ENCODE measurements at regions not wholly inside any gene's neighbourhood (a gene's known extent, or its start where the extent isn't known, plus 50 kb on each side); places are given as distances from the start of the nearest gene placed in this dataset.

- intact Hi-C loops (cut with micrococcal nuclease) = no loop called here
- ChIA-PET RAD21 (ENCODE audit: low non-redundant PET in 1 of 2, low total read pairs in 2 of 2, uncharacterized antibody in 2 of 2, unreplicated experiment in 2 of 2) (no interaction called here), POLR2A (no interaction called here), CTCF (no interaction called here)
- Histone ChIP-seq H3K9me2 (ENCODE audit: insufficient read depth) (no peaks in the 10 kb centered on the region), H3K36me3 (ENCODE audit: control insufficient read depth in 1 of 2, insufficient read depth in 2 of 2, low read length in 2 of 2) (no peaks in the 10 kb centered on the region), H3K79me2 (ENCODE audit: insufficient read depth, low read length) (no peaks in the 10 kb centered on the region), H3K9me3 (ENCODE audit: control insufficient read depth in 1 of 2, insufficient read depth in 1 of 2, low read depth in 1 of 2, low read length in 2 of 2) (no peaks in the 10 kb centered on the region), H3K9ac (ENCODE audit: low read length) (no peak overlapping the region), H4K20me1 (ENCODE audit: insufficient read depth) (no peaks in the 10 kb centered on the region), H3K4me3 (replicated peaks in 1 of 2; ENCODE audit: low read depth in 1 of 2, low read length in 2 of 2) (no peak overlapping the region), H2AFZ (ENCODE audit: low read depth, low read length, poor library complexity, severe bottlenecking) (no peak overlapping the region), H3K27ac (ENCODE audit: low read depth, low read length) (no peak overlapping the region), H3K27me3 (ENCODE audit: insufficient read depth, low read length) (peaks cover 33% of the 10 kb centered on the region), H3K4me2 (ENCODE audit: low read length) (no peak overlapping the region), H3K4me1 (ENCODE audit: control insufficient read depth in 1 of 2, insufficient read depth in 2 of 2, low read length in 2 of 2) (no peaks in the 10 kb centered on the region)
- no TSS peak for BruUV-seq (replicated peaks)
- ATAC-seq (no peak), DNase-seq (ENCODE audit: low read depth, low spot score) (no peak)
- no peak for TF ChIP-seq YY1 (IDR thresholded peaks at IDR 0.05; ENCODE audit: extremely low read depth, insufficient replicate concordance, low read depth, low read length)
- TF ChIP-seq ZBTB33 (IDR thresholded peaks at IDR 0.05; ENCODE audit: extremely low read depth, insufficient replicate concordance, low read length) = no peak
- no peak for TF ChIP-seq SIN3A (IDR thresholded peaks at IDR 0.05; ENCODE audit: low read depth)
- TF ChIP-seq POLR2AphosphoS5 (IDR thresholded peaks at IDR 0.05; ENCODE audit: low read depth, low read length) = no peak
- no peak for TF ChIP-seq MAX (IDR thresholded peaks at IDR 0.05)
- no peak for TF ChIP-seq ZFX (IDR thresholded peaks at IDR 0.05)
- no peak for TF ChIP-seq CBX3 (IDR thresholded peaks at IDR 0.05; ENCODE audit: low read depth)
- no peak for TF ChIP-seq POLR2A (IDR thresholded peaks at IDR 0.05; ENCODE audit: borderline replicate concordance, extremely low read depth, insufficient read depth, insufficient read length)
- no peak for TF ChIP-seq JUND (IDR thresholded peaks at IDR 0.05)
- no peak for TF ChIP-seq TCF7L2 (IDR thresholded peaks at IDR 0.05; ENCODE audit: borderline replicate concordance, extremely low read depth, insufficient read depth, insufficient read length)
- no peak for TF ChIP-seq EZH2 (IDR thresholded peaks at IDR 0.05)
- TF ChIP-seq CTCF (IDR thresholded peaks at IDR 0.05 in 2 of 3, conservative IDR thresholded peaks at IDR 0.05 in 1 of 3; ENCODE audit: borderline replicate concordance in 1 of 3, insufficient read depth in 1 of 3, low read depth in 2 of 3, low read length in 2 of 3) = no peak
- no peak for TF ChIP-seq SP1 (IDR thresholded peaks at IDR 0.05; ENCODE audit: low read depth)
- TF ChIP-seq ZNF274 (IDR thresholded peaks at IDR 0.05; ENCODE audit: low read depth, low read length) = no peak
These were observed 56.1 kb upstream of the ZNF536 start for GRCh38 chr19:30316000-30316491.
